ENCODE measurements at regions not wholly inside any gene's neighbourhood (a gene's known extent, or its start where the extent isn't known, plus 50 kb on each side); places are given as distances from the start of the nearest gene placed in this dataset.
"Not testable (repeated sequence)": the region's sequence is repeated elsewhere in the genome, so short reads cannot be mapped to it uniquely, and the experiment has no call there.

DNA sequence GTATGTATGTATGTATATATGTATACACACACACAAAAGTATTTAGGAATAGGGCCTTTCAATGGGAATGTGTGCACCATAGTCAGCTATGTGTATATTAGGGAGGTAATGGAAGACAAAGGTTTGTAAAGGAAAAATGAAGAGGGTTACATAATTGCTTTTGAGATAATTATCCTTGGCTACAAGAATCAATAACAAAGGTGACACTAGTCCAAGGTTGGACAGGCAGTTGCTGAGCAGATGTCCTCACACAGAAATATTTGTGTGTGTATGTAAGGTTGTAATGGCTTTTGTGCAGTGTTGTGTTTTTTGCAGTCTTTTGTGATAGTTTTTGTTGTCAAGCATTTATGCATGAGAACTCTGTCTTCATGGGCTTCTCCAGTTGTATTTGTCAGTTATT, 157.9 kb upstream of the MARCKS start:
- no peak for DNase-seq (ENCODE audit: low spot score)

DNA sequence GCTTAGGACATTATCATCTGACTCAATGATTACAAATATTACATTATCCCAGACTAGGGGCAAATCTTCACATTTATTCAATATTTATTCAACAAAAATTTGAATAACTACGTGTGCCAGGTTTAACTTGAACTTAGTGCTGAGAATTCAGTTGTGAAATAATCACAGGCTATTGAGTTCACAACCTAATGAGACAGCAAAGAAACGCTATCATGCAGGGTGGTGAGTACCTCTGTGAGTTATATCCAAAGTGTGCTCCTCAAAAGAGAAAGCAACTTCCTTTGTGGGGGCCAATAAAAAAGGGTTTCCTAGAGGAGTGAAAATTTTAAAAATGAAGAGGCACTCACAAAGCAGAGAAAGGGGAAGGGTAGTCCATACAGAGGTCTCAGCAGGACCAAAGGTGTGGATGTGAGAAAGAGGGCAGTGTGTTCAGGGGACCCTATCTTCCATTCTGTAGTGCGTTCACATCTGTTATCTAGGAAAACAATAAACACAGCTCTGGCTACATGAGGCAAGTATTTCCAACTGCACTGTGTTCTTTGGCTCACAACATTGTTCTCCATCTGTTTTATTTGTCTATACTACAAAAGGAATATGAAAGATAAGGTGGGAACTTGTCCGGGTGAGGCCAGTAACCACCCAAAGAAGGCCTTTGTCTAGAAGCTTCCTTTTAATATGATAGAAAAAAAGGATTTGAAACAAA, 155.4 kb upstream of the MARCKS start:
- DNase-seq (ENCODE audit: low spot score) = no peak

DNA sequence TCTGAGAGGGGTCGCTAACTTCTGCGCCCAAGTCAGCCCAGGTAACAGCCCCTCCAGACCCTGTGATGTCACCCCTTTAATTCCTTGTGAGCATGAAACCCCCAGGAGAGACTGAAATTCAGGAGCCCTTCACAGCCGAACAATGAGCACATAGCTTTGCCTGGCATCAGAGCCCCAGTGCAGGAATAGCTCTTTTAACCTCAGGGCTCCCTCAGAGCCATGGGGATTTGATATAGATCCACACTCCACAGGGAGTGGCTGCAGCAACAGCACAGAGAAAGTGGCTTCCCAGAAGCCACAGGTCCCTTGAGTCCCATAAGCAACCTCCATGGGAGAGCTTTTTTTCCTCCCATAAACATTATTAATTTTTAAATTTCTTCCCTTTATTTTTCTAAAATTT, 150.0 kb upstream of the MARCKS start:
- no peak for DNase-seq (ENCODE audit: low spot score)

DNA sequence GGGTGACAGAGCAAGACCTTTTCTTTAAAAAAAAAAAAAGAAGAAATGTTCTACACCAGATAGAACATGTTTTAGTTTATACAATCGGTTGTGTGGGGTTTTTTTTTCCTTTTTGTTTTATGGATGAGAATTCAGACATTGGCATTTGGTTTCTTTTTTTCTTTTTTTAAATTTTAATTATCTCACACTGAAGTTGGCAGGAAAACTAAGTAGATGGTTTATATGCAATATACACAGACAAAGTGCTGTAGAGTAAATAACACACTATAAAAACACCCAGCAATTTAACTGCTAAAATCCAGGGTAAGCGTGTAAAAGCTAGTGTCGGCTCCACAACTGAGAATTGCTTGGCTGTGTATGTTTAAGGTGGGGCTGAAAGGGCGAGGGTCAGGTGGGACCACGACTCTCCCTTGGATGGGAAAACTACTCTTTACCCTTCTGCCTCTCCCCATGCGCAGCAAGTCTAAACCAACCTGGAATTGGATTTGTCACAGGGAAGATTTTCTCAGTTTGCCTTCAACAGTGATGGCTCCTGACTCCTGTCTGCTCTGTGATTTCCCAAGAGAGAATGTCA, 147.1 kb upstream of the MARCKS start:
- DNase-seq (ENCODE audit: low spot score) = no peak

DNA sequence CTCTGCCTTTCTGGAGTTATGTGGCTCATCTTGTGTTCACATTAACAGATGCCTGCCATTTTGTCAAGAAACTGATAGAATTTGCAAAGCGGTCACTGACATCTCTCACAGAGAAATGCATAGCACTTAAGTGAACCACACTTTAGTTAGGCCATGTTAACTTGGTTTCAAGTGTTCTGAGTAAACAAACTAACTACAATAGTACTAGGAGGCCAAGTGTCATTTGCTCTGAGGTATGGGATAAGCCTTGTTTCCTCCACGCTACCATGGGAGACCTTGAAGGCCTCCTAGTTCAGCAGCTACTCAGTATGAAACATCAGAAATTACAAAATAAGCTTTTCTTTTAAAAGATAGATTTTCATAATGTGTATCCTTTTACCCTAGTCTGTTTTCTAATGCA, 143.5 kb upstream of the MARCKS start:
- DNase-seq (ENCODE audit: low spot score) = no peak

DNA sequence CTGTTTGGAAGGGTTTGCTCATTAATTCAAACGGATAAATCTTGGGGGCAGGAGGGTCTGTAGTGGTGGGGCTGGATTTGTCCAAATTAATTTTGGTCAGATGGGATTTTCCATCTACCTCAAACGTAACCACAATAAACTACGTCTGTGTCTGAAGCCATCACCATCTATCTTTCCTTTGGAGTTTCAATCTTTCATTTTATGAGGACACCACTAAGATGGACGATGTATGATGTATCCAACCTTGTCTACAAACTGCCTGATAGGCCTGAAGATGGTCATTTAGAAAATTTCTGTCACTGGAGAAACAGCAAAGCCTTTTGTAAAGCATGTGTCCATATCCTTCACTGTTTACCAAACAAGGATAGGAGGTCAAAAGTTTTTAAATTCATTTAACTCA, 138.6 kb upstream of the MARCKS start:
- no peak for DNase-seq (ENCODE audit: low spot score)

DNA sequence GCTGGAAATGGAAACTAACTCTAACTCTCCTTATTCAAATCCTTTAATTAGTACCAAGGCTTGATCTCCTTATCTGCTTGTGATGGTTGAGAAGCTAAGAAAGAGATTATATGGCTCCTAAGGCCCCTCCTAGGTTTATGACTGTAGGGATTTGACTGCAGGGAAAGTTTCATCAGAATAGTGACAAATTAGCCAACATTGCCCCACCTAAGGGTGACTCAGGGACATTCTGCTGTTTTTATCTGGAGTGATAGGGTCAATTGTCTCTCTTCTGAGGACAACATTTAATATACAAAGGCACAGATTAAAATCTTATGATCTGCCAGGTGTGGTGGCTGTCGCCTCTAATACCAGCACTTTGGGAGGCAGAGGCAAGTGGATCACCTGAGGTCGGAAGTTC, 138.1 kb upstream of the MARCKS start:
- DNase-seq (ENCODE audit: low spot score) = peak; percentile 50

DNA sequence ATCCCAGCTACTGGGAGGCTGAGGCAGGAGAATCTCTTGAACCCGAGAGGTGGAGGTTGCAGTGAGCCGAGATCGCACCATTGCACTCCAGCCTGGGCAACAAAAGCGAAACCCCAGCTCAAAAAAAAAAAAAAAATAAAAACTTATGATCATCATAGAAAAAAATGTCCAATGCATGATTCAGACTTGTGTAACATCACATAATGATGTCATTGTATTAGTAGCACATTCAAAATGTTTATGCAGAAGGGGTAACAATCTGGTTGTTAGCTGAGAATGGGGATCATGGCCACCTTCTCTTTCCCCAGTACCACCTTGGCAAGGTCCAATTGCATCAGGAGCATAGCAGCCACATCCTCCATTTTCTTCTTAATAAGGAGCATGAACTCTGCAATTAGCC, 137.6 kb upstream of the MARCKS start:
- no peak for DNase-seq (ENCODE audit: low spot score)

DNA sequence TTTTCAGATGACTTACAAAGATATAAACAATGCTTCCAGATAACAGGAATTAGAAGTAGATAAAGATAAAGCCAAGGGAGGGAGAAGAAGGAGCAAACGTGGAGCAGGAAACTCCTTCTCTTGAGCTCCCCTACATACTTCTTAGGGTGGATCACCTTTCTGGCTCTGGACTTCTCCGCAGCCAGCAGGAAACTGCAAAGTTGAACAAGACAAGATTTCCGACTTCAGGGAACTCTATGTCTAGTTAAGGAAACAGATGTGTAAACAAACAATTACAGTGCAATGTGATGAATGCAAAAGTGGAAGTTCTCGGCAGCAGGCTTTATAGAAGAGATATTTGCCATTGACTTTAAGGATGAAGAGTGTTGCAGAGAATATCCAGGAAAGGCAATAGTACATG, 134.0 kb upstream of the MARCKS start:
- DNase-seq (ENCODE audit: low spot score) = no peak

DNA sequence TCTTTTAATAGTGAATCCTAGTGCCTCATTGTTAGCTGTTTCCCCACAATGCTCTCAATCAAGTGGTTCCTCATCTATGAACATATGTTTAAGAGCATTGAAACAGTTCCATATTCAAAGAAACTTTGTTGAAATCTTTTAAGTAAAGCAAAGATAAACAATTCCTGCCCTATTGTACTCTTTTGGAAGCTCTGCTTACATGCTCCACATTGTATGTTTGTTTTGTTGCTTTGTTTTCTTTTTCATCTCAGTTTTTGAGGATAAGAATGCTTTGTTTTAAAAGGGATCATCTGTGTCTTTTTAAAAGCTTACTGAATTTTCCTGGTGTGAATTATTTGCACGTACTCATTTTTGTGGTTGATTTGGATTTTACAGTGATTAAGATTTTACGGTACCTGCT, 132.2 kb upstream of the MARCKS start:
- DNase-seq (ENCODE audit: low spot score) = not testable (repeated sequence)

DNA sequence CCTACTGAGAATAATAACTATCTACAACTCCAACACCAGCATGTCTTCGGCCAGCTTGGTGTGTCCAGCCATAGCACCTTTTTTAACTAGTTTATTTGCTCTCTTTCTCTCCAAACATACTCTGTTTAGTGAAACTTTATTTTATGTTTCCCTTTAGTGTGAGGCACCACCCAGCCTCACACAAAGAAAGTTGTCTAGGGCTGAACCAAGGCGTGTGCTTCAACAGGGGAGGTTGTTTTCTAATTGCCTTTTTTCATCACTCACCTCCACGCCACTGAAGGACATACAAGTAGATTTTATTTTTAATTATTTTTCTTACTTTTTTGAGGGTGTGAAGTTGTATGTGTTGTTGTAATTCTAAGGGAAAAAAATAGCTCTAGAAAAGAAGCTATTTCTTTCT, 125.6 kb upstream of the MARCKS start:
- DNase-seq (ENCODE audit: low spot score) = no peak

DNA sequence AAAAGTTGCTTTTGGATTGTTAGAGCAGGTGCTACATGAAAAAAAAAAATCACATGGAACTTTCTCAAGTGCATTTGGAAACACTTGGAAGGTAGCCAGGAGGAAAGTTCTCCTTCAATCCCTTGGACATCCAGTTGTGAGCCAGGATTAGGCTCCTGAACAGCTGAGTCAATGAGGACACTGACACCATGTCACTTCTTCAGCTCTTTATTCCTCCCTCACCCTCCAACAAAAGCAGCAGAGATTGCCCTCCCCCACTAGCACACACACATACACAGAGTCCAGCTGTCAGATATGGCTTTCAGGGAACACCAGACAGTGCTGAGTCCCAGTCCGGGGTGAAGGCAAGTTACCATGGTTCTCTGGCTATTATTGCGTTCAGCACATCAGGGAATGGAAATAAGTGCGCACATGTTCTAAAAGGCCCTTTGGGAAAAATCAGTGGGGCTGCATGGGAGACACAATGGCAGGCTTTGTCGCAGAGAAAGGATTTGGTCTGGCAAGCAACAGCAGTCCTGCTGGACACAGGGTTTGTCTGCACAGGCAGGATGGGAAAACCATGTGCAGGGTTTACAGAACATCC, 124.7 kb upstream of the MARCKS start:
- peak; percentile 40 for DNase-seq (ENCODE audit: low spot score)

DNA sequence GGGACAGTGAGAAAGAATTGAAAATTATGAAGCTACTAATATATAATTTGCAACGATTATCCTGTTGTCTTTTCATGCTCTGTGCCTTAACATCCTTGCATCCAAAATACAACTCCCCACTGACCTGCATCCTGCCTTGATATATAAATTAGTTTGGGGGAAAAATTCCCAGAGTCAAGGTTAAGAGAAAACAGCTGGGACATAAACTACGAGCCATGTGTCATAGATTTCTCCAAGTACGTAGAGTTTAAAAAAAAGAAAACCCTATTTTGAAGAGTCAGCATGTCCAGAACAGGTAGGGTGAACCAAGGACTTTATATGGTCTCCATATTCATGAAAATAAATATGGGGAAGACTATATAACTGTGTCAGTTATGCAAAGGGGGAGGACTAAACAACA, 123.8 kb upstream of the MARCKS start:
- no peak for DNase-seq (ENCODE audit: low spot score)

DNA sequence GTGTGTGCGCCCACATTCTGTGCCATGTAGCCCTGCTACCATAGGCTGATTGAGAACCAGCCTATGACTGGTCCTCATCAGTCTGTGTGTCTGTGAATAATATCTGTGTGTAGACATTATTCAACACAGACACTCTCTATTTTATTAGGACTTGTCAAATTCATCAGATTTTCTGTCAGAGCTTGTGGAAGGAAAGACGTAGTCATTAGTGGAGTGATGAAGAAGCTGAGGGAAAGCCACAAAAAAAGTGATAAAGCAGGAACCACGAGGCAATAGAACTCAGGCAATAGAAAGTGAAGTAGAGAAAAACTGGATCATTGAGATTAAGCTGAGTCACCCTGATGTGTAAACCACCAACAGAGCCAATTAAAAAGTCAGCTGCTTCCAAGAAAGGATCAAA, 122.2 kb upstream of the MARCKS start:
- DNase-seq (ENCODE audit: low spot score) = no peak

DNA sequence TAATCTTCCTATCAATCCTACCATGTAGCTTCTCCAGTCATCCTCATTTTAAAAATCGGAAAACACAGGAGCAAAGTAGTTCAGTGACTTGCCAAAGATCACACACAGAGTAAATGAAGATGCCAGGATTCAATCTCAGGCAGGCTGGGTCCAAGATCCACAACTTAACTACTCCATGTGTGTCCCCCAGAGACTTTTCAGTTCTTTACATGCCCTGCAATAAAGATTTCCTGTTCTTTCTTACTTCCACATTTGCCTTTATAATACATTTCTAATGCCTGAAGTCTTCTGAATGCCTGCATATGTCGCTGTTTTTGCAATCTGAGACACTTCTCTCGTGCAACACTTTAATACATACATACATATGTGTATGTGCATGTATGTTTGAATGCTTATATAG, 121.7 kb upstream of the MARCKS start:
- DNase-seq (ENCODE audit: low spot score) = no peak

DNA sequence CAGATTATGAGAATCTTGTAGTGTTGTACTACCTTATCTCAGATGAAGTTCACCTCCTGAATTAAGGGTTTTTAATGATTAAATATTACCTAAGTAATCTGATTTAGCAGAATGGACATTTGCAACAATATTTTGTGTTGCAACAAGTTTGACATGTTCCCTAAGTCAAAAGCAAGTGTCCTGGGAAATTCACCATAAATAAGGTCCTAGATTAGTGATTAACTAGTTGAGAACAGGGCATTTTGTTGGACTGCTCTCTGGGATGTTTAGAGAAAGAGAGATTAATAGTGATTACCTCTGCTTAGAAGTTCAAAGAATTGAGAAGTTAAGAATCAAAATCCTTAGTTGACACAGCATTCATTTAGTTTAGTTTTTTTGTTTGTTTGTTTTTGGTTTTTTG, 120.2 kb upstream of the MARCKS start:
- DNase-seq (ENCODE audit: low spot score) = no peak

DNA sequence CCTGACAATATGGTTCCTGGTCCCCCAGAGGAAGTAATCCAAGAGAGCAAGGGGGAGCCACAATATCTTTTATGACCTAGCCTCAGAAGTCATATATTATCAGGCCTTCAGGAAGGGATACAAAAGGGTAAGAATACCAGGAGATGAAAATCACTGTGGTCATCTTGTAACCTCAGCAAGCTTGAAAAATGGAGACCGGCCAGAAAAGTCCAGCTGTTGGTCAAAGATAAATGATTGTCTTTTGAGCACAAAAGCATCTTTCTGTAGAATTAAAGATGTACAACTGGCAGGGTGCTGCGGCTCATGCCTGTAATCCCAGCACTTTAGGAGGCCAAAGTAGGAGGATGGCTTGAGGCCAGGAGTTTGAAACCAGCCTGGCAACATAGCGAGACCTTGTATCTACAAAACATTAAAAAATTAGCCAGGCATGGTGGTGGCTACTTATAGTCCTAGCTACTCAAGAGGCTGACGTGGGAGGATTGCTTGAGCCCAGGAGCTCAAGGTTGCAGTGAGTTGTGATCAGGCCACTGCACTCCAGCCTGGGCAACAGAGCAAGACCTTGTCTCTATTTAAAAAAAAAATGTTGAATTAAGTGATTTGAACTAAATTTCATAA, 118.0 kb upstream of the MARCKS start:
- DNase-seq (ENCODE audit: low spot score) = no peak

DNA sequence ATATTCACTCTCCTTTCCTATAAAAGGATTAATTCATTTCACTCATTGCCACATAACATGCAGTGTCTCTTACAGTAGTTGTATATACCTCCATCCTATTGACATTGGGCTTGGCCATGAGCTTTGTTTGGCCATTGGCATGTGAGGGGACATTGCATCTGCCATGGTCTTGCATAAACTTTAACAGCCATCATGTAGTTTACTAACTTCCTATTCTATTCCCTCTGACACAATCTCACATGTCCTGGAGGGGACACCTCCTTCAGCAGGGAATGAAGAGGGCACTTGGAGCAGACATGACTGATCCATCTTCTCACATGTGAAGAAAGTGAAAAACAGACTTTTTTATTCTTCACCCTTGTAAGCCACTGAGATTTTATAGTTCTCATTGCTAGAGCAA, 115.5 kb upstream of the MARCKS start:
- no peak for DNase-seq (ENCODE audit: low spot score)

DNA sequence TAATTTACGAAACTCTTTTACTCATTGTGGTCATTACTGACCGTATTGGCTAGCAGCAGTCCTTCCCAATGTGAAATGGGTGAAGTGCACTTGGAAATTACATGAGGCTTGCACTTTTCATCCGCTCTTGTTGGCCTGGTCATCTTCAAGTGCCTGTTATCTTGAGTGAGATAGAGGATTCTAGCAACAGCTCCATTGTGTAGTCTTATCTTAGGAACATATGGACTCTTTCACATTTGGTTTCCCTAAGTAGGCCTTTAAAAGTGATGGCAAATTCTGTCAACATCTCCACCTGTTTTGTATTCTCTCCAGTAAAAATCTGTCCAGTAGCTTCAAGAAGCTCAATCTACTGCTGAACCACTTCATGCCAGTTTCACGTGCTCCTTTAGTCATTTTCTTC, 114.8 kb upstream of the MARCKS start:
- no peak for DNase-seq (ENCODE audit: low spot score)

DNA sequence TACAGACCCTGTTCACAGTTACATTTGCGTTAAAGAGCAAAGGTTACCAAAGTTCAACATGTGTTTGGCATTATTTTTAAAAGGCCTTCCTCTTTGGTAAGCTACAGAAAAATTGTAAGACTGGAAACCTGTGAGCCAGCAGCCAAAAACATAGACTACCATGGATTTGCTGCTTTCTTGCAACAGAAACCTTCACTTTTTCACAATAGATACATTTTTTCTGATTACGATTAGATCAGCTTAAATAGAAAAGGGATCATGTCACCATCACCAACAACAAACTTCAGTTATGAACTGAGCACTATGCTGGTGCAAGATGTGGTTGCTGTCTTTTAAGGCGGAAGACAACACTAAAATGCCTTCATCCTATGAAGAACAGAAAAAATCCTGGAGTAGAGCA, 112.3 kb upstream of the MARCKS start:
- no peak for DNase-seq (ENCODE audit: low spot score)

DNA sequence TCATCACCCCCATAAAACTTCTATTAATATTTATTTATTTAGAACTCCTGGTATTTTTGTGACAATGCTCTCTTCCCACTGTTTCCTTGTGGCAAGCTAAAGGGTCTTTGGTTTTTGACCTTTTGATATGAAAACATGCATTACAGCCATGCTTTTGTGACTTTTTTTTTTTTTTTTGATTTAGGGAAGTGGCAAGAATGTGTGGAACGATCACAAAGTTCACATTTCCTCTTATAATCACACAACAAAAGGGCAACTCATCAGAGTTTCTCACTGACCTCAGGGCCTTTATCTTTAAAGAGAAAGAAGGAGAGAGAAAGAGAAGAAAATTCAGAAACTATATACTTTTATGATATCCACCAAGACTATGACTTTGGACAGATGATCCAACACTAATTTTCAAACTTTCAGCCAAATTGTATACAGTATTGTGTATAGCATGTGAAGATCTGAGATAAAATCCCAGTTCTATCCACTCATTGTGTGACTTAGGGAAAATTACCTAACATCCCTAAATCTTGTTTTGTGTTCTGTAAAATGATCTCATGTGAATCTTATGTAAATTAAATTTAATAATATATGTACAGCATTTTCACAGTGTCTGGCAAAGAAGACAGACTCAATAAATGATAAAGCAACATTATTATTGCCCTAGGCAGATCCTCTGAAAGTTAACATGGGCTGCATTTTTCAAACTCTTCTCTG, 106.8 kb upstream of the MARCKS start:
- DNase-seq (ENCODE audit: low spot score) = no peak

DNA sequence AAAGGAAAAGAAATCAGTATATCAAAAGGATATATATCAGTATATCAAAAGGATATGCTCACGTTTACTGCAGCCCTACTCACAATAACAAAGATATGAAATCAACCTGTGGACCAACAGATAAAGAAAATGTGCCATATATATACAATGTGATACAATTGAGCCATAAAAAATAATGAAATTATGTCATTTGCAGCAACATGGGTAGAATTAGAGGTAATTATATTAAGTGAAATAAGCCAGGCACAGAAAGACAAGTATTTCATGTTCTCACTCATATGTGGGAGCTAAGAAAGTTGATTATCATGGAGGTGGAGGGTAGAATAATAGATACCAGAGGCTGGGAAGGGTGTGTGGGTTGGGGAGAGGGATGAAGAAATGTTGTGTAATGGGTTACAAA, 102.9 kb upstream of the MARCKS start:
- DNase-seq (ENCODE audit: low spot score) = no peak
